ENCODE measurements at regions not wholly inside any gene's neighbourhood (a gene's known extent, or its start where the extent isn't known, plus 50 kb on each side); places are given as distances from the start of the nearest gene placed in this dataset.

DNA sequence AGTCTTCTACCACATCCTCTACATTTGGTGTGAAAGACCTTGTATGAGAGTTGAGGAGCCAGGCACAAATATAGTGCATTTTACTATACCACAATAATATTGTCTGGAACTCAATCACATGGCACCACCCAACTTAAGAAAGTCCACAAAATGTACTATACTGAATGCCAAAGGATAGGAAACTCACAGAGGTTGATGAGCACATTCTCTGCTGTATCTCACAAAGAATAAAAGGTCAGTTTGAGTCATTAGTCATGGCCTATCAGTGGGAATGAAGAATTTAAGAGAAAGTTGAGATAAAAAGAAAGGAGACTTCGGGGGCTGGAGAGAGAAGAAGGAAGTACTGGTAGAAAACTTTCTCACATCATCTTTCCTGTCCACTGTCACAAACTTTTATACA, 134.3 kb downstream of the RDH14 start:
- BruUV-seq (replicated peaks) = no TSS peak
- Histone ChIP-seq H3K9me3 (replicated peaks; ENCODE audit: control insufficient read depth, insufficient read depth, low read length) (no peaks in the 10 kb centered on the region), H3K9me1 (replicated peaks; ENCODE audit: control insufficient read depth, extremely low read depth, insufficient read depth, low read length) (no peaks in the 10 kb centered on the region), H4K20me1 (replicated peaks; ENCODE audit: control insufficient read depth, extremely low read depth, insufficient read depth, low read length) (no peaks in the 10 kb centered on the region), H3K79me2 (ENCODE audit: control insufficient read depth, insufficient read depth, low read length) (no peaks in the 10 kb centered on the region), H2AFZ (ENCODE audit: low read depth, low read length) (no peak overlapping the region), H3K4me2 (ENCODE audit: insufficient read depth, low read length) (no peak overlapping the region), H3K36me3 (ENCODE audit: control insufficient read depth in 2 of 2, extremely low read depth in 1 of 2, insufficient read depth in 2 of 2, low read length in 2 of 2) (no peaks in the 10 kb centered on the region), H3K4me3 (replicated peaks in 1 of 3; ENCODE audit: insufficient read depth in 1 of 3, low read depth in 1 of 3, low read length in 3 of 3) (no peak overlapping the region), H3K27me3 (ENCODE audit: control insufficient read depth in 2 of 2, insufficient read depth in 2 of 2, low read length in 2 of 2) (no peaks in the 10 kb centered on the region), H3K4me1 (ENCODE audit: control insufficient read depth, extremely low read depth, insufficient read depth, low read length) (no peaks in the 10 kb centered on the region), H3K27ac (ENCODE audit: insufficient read depth, low read depth, low read length) (no peak overlapping the region), H3K9ac (replicated peaks; ENCODE audit: extremely low read depth, insufficient read depth, low read length) (no peak overlapping the region)
- TF ChIP-seq EZH2 (IDR thresholded peaks at IDR 0.05; ENCODE audit: borderline replicate concordance, low read depth, low read length, severe bottlenecking) (no peak), JUN (IDR thresholded peaks at IDR 0.05; ENCODE audit: borderline replicate concordance, insufficient read depth, insufficient read length, low read depth) (no peak), POLR2A (IDR thresholded peaks at IDR 0.05; ENCODE audit: low read depth, low read length) (no peak), FOS (IDR thresholded peaks at IDR 0.05; ENCODE audit: borderline replicate concordance, insufficient read depth, low read length) (no peak), POLR2AphosphoS5 (IDR thresholded peaks at IDR 0.05; ENCODE audit: insufficient read depth, low read depth, low read length) (no peak), MYC (IDR thresholded peaks at IDR 0.05; ENCODE audit: low read depth, low read length) (no peak), GATA2 (IDR thresholded peaks at IDR 0.05; ENCODE audit: insufficient read depth, insufficient read length, low read depth, low read length) (no peak)
- TF ChIP-seq, protein P1, sequence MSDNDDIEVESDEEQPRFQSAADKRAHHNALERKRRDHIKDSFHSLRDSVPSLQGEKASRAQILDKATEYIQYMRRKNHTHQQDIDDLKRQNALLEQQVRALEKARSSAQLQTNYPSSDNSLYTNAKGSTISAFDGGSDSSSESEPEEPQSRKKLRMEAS (IDR thresholded peaks at IDR 0.05; ENCODE audit: insufficient read depth, insufficient read length) = no peak
- TF ChIP-seq, protein P2, sequence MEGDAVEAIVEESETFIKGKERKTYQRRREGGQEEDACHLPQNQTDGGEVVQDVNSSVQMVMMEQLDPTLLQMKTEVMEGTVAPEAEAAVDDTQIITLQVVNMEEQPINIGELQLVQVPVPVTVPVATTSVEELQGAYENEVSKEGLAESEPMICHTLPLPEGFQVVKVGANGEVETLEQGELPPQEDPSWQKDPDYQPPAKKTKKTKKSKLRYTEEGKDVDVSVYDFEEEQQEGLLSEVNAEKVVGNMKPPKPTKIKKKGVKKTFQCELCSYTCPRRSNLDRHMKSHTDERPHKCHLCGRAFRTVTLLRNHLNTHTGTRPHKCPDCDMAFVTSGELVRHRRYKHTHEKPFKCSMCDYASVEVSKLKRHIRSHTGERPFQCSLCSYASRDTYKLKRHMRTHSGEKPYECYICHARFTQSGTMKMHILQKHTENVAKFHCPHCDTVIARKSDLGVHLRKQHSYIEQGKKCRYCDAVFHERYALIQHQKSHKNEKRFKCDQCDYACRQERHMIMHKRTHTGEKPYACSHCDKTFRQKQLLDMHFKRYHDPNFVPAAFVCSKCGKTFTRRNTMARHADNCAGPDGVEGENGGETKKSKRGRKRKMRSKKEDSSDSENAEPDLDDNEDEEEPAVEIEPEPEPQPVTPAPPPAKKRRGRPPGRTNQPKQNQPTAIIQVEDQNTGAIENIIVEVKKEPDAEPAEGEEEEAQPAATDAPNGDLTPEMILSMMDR (IDR thresholded peaks at IDR 0.05; ENCODE audit: extremely low read depth in 1 of 2, insufficient read depth in 1 of 2, low read depth in 1 of 2, low read length in 2 of 2) = no peak
- intact Hi-C loops (cut with micrococcal nuclease) = no loop called here
- FAIRE-seq = no peak
- DNase-seq (ENCODE audit: low read depth, low spot score) = no peak
- POLR2A ChIA-PET = no interaction called here
- CTCF ChIA-PET = interaction anchor here (1.4 kb wide), 1 partner anchor 11 kb away, joined by 4 read pairs; no protein-coding TSS in a partner anchor
- dilution Hi-C loops (cut with MboI; ENCODE audit: extremely low pct_ligation_motif_present, low sequenced_read_pairs) = no loop called here

Data from endothelial cell of umbilical vein (primary cell).